ENCODE measurements at regions not wholly inside any gene's neighbourhood (a gene's known extent, or its start where the extent isn't known, plus 50 kb on each side); places are given as distances from the start of the nearest gene placed in this dataset.

DNA sequence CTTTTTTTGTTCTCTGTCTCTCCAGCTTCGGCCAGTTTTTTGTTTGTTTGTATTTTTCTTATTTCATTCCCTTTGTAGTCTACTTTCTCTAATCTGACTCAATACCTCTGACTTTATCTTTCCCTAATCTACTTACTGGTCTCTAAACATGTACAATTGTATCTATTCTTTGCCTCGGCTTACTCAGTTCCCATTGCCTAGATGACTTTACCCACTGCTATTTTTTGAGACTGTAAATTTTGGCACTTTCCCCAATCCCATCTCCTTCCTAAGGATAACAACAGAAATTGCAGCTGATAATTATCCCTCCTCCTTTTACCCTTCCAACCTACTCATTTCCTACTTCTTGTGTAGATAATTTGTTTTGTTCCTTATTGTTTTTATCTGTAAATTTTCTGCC lies 511.1 kb downstream of the RPL10L start (continued):
- TF ChIP-seq CHD7 (IDR thresholded peaks at IDR 0.05; ENCODE audit: insufficient replicate concordance, low read length) (no peak), YY1 (IDR thresholded peaks at IDR 0.05; ENCODE audit: low read depth, low read length) (no peak), RFX5 (IDR thresholded peaks at IDR 0.05; ENCODE audit: borderline replicate concordance, low read depth, low read length) (no peak), BRCA1 (IDR thresholded peaks at IDR 0.05; ENCODE audit: low read depth, low read length) (no peak)
- TF ChIP-seq, protein P1, sequence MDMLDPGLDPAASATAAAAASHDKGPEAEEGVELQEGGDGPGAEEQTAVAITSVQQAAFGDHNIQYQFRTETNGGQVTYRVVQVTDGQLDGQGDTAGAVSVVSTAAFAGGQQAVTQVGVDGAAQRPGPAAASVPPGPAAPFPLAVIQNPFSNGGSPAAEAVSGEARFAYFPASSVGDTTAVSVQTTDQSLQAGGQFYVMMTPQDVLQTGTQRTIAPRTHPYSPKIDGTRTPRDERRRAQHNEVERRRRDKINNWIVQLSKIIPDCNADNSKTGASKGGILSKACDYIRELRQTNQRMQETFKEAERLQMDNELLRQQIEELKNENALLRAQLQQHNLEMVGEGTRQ (IDR thresholded peaks at IDR 0.05; ENCODE audit: low read length), result no peak

Measured in H1 (cell line).